GM23248 (cell line): ENCODE measurements at regions not wholly inside any gene's neighbourhood (a gene's known extent, or its start where the extent isn't known, plus 50 kb on each side); places are given as distances from the start of the nearest gene placed in this dataset.

Experiments
- DNase-seq: peaks from one replicate; pipeline ENCODE4 v3.0.0-alpha.2; 2015
- H2AFZ ChIP-seq: fragments of 200-600 bp; sonication (generic); 2 replicates; pipeline ENCODE4 v1.6.1; 2016; ENCODE audit warnings: antibody characterized with exemption
- H3F3A ChIP-seq: fragments of 200-600 bp; sonication (generic); 2 replicates; pipeline ENCODE4 v1.6.1; 2016; ENCODE audit warnings: mild to moderate bottlenecking, antibody characterized with exemption, mixed run types; ENCODE audit not compliant: insufficient read depth
- H3K27ac ChIP-seq: fragments of 200-600 bp; sonication (generic); 2 replicates; pipeline ENCODE4 v1.5.1; 2016; ENCODE audit warnings: mild to moderate bottlenecking
- H3K27me3 ChIP-seq: fragments of 200-600 bp; sonication (generic); replicated peaks from 2 replicates; pipeline ENCODE4 v1.6.1; 2016; ENCODE audit warnings: mild to moderate bottlenecking; ENCODE audit not compliant: insufficient read depth
- H3K36me3 ChIP-seq: fragments of 200-600 bp; sonication (generic); 2 replicates; pipeline ENCODE4 v1.6.1; 2016; ENCODE audit warnings: low read depth, mild to moderate bottlenecking
- H3K4me1 ChIP-seq: fragments of 200-600 bp; sonication (generic); 2 replicates; pipeline ENCODE4 v1.6.1; 2016; ENCODE audit warnings: mild to moderate bottlenecking; ENCODE audit not compliant: insufficient read depth
- H3K4me2 ChIP-seq: fragments of 200-600 bp; sonication (generic); one replicate; pipeline ENCODE4 v1.6.1; 2016; ENCODE audit warnings: mild to moderate bottlenecking; ENCODE audit not compliant: unreplicated experiment
- H3K4me3 ChIP-seq: fragments of 200-600 bp; sonication (generic); 2 replicates; pipeline ENCODE4 v1.5.1; 2016; ENCODE audit warnings: mild to moderate bottlenecking
- H3K79me2 ChIP-seq: fragments of 200-600 bp; sonication (generic); 2 replicates; pipeline ENCODE4 v1.6.1; 2016; ENCODE audit warnings: mild to moderate bottlenecking; ENCODE audit not compliant: insufficient read depth
- H3K9ac ChIP-seq: fragments of 200-600 bp; sonication (generic); 2 replicates; pipeline ENCODE4 v1.6.1; 2016; ENCODE audit warnings: mild to moderate bottlenecking
- H3K9me2 ChIP-seq: fragments of 200-600 bp; sonication (generic); 2 replicates; pipeline ENCODE4 v1.6.1; 2016; ENCODE audit warnings: mixed run types, mild to moderate bottlenecking, moderate library complexity; ENCODE audit not compliant: insufficient read depth
- H3K9me3 ChIP-seq: fragments of 200-600 bp; sonication (generic); one replicate; pipeline ENCODE4 v1.6.1; 2017; ENCODE audit warnings: low read depth
- H4K20me1 ChIP-seq: fragments of 200-600 bp; sonication (generic); 2 replicates; pipeline ENCODE4 v1.6.0; 2016; ENCODE audit not compliant: insufficient read depth
- EZH2 ChIP-seq: fragments of 200-600 bp; sonication (generic); IDR thresholded peaks from 2 replicates; pipeline ENCODE4 v1.6.1; 2018; ENCODE audit warnings: antibody characterized with exemption, mild to moderate bottlenecking; ENCODE audit not compliant: insufficient read depth, poor library complexity, severe bottlenecking
- EZH2phosphoT487 ChIP-seq: fragments of 200-600 bp; sonication (generic); IDR thresholded peaks from 2 replicates; pipeline ENCODE4 v1.6.1; 2018; ENCODE audit warnings: antibody characterized with exemption, moderate library complexity, mild to moderate bottlenecking, low read depth; ENCODE audit not compliant: insufficient read depth
- WGBS, 2 experiments: methylation state at CpG; one replicate each; pipeline ENCODE4 v1.1.6; 2015 to 2017; ENCODE audit warnings: low lambda C conversion rate in 2 of 2, low coverage in 1 of 2; ENCODE audit errors: missing lambda C conversion rate in 2 of 2; 5-methylcytosine and 5-hydroxymethylcytosine counted together
- in situ Hi-C: fragments of 300-500 bp; cut with MboI; formaldehyde crosslinking; loops from 2 replicates; pipeline ENCODE4 v1.15.0; 2020

GRCh38 chr2:144300632-144301031, 219.3 kb downstream of the ZEB2 start:
- no peak overlapping the region for H3K4me2 ChIP-seq
- no peaks in the 10 kb centered on the region for H3K4me1 ChIP-seq
- no peaks in the 10 kb centered on the region for H3K27me3 ChIP-seq
- no peaks in the 10 kb centered on the region for H3K9me2 ChIP-seq
- no peaks in the 10 kb centered on the region; the same call in 1 of the 2 replicates for H3K79me2 ChIP-seq
- no peaks in the 10 kb centered on the region for H4K20me1 ChIP-seq
- no peaks in the 10 kb centered on the region for H3K9me3 ChIP-seq
- H2AFZ ChIP-seq: no peak overlapping the region
- in situ Hi-C loops: no loop called here
- no peak for DNase-seq
- H3K27ac ChIP-seq: no peak overlapping the region
- H3K9ac ChIP-seq: no peak overlapping the region
- no peaks in the 10 kb centered on the region for H3K36me3 ChIP-seq
- TF ChIP-seq EZH2: no peak
- TF ChIP-seq EZH2phosphoT487: no peak
- H3F3A ChIP-seq: no peaks in the 10 kb centered on the region
- WGBS, 2 experiments: 86 to 87% methylated on average over 2 of the region's 2 CpGs
- H3K4me3 ChIP-seq: no peak overlapping the region

GRCh38 chr2:144290276-144290675, 229.6 kb downstream of the ZEB2 start:
- Histone ChIP-seq H3F3A (no peaks in the 10 kb centered on the region), H3K9me3 (no peaks in the 10 kb centered on the region), H3K79me2 (no peaks in the 10 kb centered on the region), H2AFZ (no peak overlapping the region), H3K4me1 (no peaks in the 10 kb centered on the region), H3K4me2 (no peak overlapping the region), H3K9me2 (no peaks in the 10 kb centered on the region), H3K9ac (no peak overlapping the region), H4K20me1 (no peaks in the 10 kb centered on the region), H3K4me3 (no peak overlapping the region), H3K27me3 (no peaks in the 10 kb centered on the region), H3K36me3 (no peaks in the 10 kb centered on the region), H3K27ac (no peak overlapping the region)
- WGBS, 2 experiments: 91 to 93% methylated on average over 1 of the region's 1 CpG
- no peak for TF ChIP-seq EZH2
- no peak for TF ChIP-seq EZH2phosphoT487
- DNase-seq: no peak
- in situ Hi-C loops: no loop called here

GRCh38 chr2:144288438-144288837, 231.5 kb downstream of the ZEB2 start:
- no peaks in the 10 kb centered on the region for H3K79me2 ChIP-seq
- no peak overlapping the region for H3K27ac ChIP-seq
- in situ Hi-C loops: no loop called here
- H3K9me3 ChIP-seq: no peaks in the 10 kb centered on the region
- 40 to 57% methylated on average over 3 of the region's 3 CpGs for WGBS, 2 experiments
- H4K20me1 ChIP-seq: no peaks in the 10 kb centered on the region
- no peaks in the 10 kb centered on the region for H3F3A ChIP-seq
- no peak for TF ChIP-seq EZH2
- no peak for TF ChIP-seq EZH2phosphoT487
- DNase-seq: no peak
- H3K4me1 ChIP-seq: no peaks in the 10 kb centered on the region
- H3K4me3 ChIP-seq: no peak overlapping the region
- no peaks in the 10 kb centered on the region for H3K36me3 ChIP-seq
- no peak overlapping the region for H3K9ac ChIP-seq
- no peaks in the 10 kb centered on the region for H3K9me2 ChIP-seq
- H2AFZ ChIP-seq: no peak overlapping the region
- no peaks in the 10 kb centered on the region for H3K27me3 ChIP-seq
- no peak overlapping the region for H3K4me2 ChIP-seq

- Histone ChIP-seq H3K9me2 (no peaks in the 10 kb centered on the region), H3K27ac (no peak overlapping the region), H2AFZ (no peak overlapping the region), H3K4me1 (no peaks in the 10 kb centered on the region), H3K4me3 (no peak overlapping the region), H3K36me3 (no peaks in the 10 kb centered on the region), H3K9ac (no peak overlapping the region), H3K4me2 (no peak overlapping the region), H3K27me3 (no peaks in the 10 kb centered on the region), H3F3A (no peaks in the 10 kb centered on the region), H3K9me3 (no peaks in the 10 kb centered on the region), H4K20me1 (no peaks in the 10 kb centered on the region), H3K79me2 (no peaks in the 10 kb centered on the region)
- no peak for DNase-seq
- no peak for TF ChIP-seq EZH2phosphoT487
- TF ChIP-seq EZH2: no peak
- in situ Hi-C loops: no loop called here
Measured at GRCh38 chr2:144285324-144285723, 234.6 kb downstream of the ZEB2 start.

GRCh38 chr2:144281476-144281875, 238.4 kb downstream of the ZEB2 start:
- no peaks in the 10 kb centered on the region for H3K9me2 ChIP-seq
- no peaks in the 10 kb centered on the region for H3K9me3 ChIP-seq
- H3K4me2 ChIP-seq: no peak overlapping the region
- no peak overlapping the region for H3K27ac ChIP-seq
- no peak overlapping the region for H2AFZ ChIP-seq
- H3K36me3 ChIP-seq: no peaks in the 10 kb centered on the region
- H3F3A ChIP-seq: no peaks in the 10 kb centered on the region
- no peak overlapping the region for H3K4me3 ChIP-seq
- in situ Hi-C loops: no loop called here
- H4K20me1 ChIP-seq: no peaks in the 10 kb centered on the region
- H3K4me1 ChIP-seq: no peaks in the 10 kb centered on the region
- TF ChIP-seq EZH2phosphoT487 (no peak), EZH2 (no peak)
- H3K9ac ChIP-seq: no peak overlapping the region
- DNase-seq: no peak
- H3K79me2 ChIP-seq: no peaks in the 10 kb centered on the region
- H3K27me3 ChIP-seq: no peaks in the 10 kb centered on the region
